ENCODE measurements at regions not wholly inside any gene's neighbourhood (a gene's known extent, or its start where the extent isn't known, plus 50 kb on each side); places are given as distances from the start of the nearest gene placed in this dataset.

- DNase-seq (ENCODE audit: low read depth), result no peak
These were observed 728.3 kb upstream of the SLC10A2 start for GRCh38 chr13:103794526-103794925.

DNA sequence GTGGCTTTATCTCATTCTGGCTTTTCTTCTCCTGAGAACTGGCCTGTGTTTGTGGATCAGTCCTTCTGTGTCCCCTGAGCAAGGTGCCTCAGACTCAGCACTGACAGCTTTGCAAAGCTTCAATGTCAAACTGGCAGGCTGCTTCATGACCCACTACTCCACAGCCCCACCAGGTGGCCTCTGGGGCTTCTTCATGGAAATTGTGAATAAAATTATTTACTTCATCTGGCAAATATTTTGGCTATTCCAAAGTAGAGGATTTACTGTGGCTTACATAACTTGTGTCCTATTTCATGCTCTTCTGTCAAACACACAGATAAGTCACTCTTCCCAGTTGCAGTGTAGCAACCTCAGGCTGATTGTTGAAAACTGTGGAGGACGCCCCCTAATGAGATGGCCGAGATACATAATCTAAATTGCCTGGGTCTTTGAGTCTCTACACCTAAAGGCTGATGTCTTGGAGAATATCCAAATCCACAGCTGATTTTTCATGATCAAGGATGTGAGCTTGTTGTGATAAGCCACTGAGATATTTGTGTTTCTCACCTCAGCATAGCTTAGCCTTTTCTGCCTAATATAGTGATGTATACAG is 721.9 kb upstream of the SLC10A2 start:
- DNase-seq (ENCODE audit: low read depth), result no peak

DNA sequence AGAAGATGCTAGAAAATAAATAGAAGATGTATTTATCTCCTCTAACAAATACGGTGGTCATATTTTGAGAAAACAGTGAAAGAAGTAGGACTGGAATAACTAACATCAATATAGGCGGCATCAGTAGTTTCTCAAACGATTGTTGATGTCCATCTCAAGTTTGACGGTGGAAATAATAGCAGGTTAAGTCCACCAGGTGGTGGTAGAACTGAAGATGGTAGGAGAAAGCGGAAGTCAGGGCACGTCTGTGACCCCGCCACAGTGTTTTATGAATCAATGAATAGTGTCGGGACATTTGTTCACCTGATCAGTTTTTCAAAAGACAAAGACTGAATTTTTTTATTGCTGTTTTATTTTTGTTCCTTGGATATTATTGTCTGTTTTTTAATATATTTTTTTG is 706.4 kb upstream of the SLC10A2 start:
- no peak for DNase-seq (ENCODE audit: low read depth)

- DNase-seq (ENCODE audit: low read depth), result no peak
These were observed 696.3 kb upstream of the SLC10A2 start for GRCh38 chr13:103762523-103762922.

DNA sequence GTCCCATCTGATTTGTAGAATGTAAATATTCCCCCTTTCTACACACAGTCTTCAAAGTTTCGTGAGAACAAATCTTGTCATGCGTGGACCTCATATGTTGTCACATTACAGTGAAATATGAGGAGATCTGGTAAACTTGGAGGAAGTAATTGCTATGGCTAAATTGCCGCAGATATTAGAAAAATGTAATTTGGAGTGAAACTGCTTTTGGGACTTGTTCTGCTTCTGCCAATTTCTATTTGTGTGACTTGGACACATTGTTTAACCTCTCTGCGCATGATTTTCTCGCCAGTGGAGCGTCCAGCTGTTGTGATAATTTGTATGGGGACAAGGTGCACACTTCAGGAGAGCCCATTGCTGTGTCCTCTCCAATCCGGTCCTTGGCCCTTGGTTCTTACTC is 693.1 kb upstream of the SLC10A2 start:
- DNase-seq (ENCODE audit: low read depth), result no peak

DNA sequence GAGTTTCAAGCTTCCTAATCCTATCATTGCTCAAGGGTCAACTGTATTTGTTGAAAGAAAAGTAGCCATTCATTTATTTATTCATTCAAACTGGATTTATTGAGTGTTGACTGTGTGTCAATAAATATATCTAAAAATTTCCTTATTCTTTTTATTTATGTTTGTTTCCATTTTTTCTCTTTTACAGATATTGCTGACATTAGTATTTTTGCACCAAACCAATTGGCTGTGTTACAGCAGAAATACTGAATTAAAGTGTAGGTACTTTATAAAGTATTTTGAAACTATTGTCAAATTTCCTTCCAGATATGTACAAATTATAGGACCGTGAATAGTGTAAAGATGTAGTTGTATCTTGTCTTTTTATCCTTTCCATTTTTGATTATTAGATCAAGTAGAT is 692.0 kb upstream of the SLC10A2 start:
- no peak for DNase-seq (ENCODE audit: low read depth)

GRCh38 chr13:103757361-103757760 is 691.1 kb upstream of the SLC10A2 start:
- DNase-seq (ENCODE audit: low read depth), result no peak

DNA sequence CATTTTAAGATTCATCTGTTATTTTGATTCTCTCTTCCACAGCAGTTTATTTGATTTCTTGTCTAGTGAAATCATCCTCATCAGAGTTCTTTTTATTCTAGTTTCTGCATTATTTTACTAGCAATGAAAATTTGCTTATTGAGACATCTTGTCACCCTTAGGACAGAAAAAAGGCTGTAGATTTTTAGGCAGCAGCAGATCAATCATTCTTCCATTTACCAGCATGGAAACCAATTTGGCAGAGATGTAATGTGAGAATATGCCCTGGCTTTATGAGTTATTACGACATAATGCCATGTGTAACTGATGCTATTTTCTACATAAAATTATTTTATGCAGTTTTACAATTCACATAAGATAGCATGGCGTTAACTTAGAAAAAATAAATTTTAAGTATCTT is 688.6 kb upstream of the SLC10A2 start:
- no peak for DNase-seq (ENCODE audit: low read depth)

DNA sequence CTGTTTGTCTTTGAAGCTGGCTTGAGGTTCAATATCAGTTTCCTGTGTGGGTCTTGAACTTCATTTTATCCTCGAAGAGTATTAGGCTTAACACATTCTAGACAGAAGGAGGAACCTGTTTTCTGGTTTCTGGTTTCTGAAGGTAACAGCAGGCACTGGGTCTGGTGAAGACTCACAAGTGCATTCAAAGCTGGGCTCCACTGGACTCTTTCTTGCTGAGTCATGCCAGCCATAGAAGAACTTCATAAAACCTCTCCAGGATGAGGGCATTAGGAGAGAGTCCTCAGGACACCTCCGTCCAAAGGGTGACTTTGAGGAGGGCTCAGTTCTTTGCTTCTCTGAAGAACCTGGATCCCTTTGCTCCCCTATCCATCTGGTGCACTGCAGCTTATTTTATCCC is 668.6 kb upstream of the SLC10A2 start:
- DNase-seq (ENCODE audit: low read depth), result no peak

- no peak for DNase-seq (ENCODE audit: low read depth)
These were observed 665.7 kb upstream of the SLC10A2 start for GRCh38 chr13:103731959-103732358.

GRCh38 chr13:103730407-103730806 is 664.2 kb upstream of the SLC10A2 start:
- no peak for DNase-seq (ENCODE audit: low read depth)

DNA sequence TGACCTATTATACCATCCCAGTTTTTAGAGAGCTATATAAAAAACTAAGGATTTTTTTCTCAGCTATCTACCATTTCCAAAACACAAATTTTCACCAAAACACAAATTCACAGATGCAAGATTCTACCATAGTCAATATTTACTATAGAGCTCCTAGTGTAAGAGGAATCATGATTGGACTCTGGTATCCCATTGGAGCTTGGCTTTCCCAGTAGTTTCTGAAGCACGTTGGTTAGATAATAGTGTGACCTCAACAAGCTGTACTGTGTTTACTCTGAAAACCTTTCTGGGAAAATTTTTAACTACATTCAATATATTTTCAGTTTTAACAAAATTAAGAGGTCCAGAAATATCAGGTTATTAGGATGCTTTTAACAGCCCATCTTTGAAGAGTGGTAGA is 660.6 kb upstream of the SLC10A2 start:
- DNase-seq (ENCODE audit: low read depth), result no peak

DNA sequence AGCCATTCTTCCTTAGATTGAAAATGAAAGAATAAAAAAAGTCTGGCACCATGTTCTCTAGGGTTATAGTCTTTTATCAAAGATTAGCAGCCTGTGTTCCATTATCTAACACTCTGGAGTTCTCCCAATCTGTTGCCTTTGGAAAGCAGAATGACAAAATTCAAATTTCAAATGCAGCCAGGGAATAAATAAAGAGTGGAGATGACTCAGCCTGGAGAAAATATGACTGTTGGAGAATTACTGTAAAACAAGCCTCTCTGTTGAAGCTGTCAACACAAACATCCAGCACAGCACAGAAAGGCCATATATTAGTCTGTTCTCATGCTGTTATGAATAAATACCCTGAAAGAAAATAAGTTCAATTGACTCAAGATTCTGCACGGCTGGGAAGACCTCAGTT is 650.5 kb upstream of the SLC10A2 start:
- no peak for DNase-seq (ENCODE audit: low read depth)

DNA sequence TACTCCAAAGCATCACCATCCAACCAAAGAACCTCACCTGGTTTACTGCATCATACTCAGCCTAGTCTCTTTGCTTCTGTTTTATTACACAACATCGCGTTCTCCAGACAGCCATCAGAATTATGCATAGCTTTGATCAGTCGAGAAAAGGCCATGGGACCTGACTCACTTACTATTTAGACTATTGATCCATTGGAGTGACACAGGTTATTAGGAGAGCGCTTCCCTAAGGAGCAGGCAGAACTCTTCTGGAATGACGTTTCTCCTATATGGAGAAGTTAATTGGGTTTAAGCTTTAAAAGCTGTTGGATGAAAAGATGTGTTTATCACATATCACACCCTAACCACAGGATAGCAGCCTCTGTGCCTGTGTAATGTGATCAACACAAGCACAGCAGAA is 649.1 kb upstream of the SLC10A2 start:
- no peak for DNase-seq (ENCODE audit: low read depth)

DNA sequence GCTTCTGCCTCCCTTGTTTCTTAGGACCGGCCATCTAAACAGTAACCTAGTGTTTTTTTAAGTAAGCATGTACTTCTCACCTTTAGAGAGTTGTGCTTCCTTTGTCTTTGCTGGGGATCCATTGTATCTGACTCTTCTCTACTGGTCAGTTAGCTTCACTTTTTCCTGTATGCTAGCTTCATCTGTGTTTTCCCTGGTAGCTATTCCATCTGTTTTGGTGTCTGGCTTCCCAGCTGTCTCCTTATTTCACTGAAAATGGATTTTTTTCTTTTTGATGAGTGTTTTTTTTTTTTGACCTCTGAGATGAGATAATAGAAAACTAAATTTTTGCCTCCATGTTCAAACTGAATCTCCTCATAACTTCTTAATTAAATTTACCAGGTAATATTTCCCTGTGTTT is 637.0 kb upstream of the SLC10A2 start:
- DNase-seq (ENCODE audit: low read depth), result no peak

DNA sequence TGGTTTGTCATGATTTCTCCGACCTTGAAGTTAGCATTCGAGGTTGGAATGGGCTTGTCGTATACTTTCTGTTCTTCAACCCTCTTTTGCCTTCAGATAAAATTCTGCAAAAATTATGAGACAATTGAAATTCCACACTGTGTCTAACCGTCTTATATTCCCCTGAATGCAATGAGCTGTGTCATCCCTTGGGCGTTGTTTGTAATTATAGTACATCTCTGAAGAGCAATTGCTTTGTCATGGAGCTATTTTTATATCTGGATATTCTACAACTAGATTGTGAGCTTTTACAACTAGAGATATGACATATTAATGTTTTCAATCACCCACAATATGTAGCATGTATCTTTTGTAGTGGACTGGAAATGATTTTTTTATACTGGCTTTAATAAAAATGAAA is 631.8 kb upstream of the SLC10A2 start:
- no peak for DNase-seq (ENCODE audit: low read depth)

DNA sequence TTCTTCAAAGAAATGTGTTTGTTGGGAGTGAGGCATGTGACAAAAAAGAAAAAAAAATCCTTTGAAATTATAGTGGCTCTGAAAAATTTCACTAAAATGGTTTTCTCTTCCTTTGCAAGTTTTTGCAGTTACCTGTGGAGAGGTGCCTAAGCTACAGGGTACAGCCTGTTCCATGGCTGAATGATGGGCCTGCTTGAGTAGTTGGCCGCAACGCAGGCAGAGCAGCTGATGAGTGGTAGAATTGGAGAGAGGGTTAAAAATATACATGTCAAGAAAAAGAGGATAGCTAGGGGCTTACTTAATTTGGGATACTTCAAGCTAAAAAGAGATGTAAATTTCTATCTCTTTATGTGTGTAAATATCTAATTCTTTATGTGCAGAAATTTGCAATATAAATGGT is 629.1 kb upstream of the SLC10A2 start:
- DNase-seq (ENCODE audit: low read depth), result no peak

GRCh38 chr13:103694471-103694870 is 628.3 kb upstream of the SLC10A2 start:
- DNase-seq (ENCODE audit: low read depth), result no peak

GRCh38 chr13:103694033-103694432 is 627.8 kb upstream of the SLC10A2 start:
- no peak for DNase-seq (ENCODE audit: low read depth)

DNA sequence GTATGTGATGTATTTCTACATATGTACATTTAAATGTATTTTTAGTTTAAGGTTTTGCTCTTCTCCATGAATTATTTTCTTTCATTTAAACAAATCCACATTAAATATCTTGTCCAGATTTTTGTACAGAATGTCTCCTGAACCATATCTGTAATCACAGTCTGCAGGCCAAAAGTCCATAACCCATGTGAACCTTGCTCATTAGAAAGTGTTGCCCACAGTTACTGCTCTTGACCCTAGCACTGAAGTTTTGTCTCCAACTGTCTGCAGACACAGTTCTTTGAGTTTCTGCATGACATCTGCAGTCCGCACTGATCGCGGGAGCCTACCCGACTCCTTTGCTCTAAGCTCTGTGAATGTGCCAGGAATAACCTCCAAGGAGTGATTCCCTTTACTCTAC is 626.2 kb upstream of the SLC10A2 start:
- DNase-seq (ENCODE audit: low read depth), result no peak

- DNase-seq (ENCODE audit: low read depth), result no peak
These were observed 610.1 kb upstream of the SLC10A2 start for GRCh38 chr13:103676329-103676728.

GRCh38 chr13:103671547-103671946 is 605.3 kb upstream of the SLC10A2 start:
- no peak for DNase-seq (ENCODE audit: low read depth)

DNA sequence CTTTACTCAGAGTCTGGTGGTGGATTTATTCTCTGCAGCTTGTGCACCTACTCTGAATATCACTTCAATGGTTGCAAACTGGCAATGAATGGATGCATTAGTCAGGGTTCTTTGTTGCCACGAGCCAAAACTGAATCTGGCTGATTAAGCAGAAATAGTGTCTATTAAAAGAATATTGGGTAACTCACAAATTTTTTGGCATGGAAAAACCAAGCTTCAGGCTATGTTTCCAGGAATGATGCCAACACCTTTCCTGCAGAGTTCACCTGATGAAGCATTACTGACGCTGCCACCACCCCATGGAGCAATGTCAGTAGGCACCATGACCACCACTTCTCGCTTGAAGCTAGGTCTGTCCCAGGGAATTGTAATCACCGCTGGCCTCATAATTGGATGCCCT is 597.8 kb upstream of the SLC10A2 start:
- no peak for DNase-seq (ENCODE audit: low read depth)

DNA sequence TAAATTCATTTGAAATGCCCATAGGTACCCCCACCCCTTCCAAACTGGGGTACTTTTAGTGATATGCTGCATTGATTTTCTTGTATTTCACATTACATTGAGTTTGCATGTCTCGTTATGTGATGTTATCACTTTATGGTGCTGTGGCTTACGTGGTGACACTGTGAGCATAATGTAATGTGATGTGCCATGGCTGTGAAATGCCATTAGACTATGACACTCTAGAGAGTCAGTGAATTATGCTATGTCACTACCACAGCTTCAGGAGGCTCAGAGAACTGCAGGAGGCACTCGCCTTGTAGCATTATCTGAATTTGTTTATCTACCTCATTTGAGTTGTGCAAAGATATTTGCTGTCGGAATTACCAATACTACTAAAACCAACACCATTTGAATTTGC is 590.1 kb upstream of the SLC10A2 start:
- DNase-seq (ENCODE audit: low read depth), result no peak

- no peak for DNase-seq (ENCODE audit: low read depth)
These were observed 574.4 kb upstream of the SLC10A2 start for GRCh38 chr13:103640606-103641005.
